C4-2B (cell line): ENCODE measurements at regions not wholly inside any gene's neighbourhood (a gene's known extent, or its start where the extent isn't known, plus 50 kb on each side); places are given as distances from the start of the nearest gene placed in this dataset.
"Not testable (repeated sequence)": the region's sequence is repeated elsewhere in the genome, so short reads cannot be mapped to it uniquely, and the experiment has no call there.

Experiments used
- H3K27ac ChIP-seq: fragments of 450-650 bp; 2 replicates; pipeline ENCODE4 v1.5.1; 2017
- CTCF ChIP-seq: fragments of 450-650 bp; conservative IDR thresholded peaks from 2 replicates; pipeline ENCODE4 v1.5.1; 2017; ENCODE audit warnings: mild to moderate bottlenecking
- ZFX ChIP-seq: fragments of 450-650 bp; IDR thresholded peaks from 2 replicates; pipeline ENCODE4 v1.6.1; 2017

GRCh38 chr2:2581331-2582159 is 250.5 kb upstream of the MYT1L start:
- no peak for TF ChIP-seq ZFX
- TF ChIP-seq CTCF, result no peak
- no peak overlapping the region for H3K27ac ChIP-seq

DNA sequence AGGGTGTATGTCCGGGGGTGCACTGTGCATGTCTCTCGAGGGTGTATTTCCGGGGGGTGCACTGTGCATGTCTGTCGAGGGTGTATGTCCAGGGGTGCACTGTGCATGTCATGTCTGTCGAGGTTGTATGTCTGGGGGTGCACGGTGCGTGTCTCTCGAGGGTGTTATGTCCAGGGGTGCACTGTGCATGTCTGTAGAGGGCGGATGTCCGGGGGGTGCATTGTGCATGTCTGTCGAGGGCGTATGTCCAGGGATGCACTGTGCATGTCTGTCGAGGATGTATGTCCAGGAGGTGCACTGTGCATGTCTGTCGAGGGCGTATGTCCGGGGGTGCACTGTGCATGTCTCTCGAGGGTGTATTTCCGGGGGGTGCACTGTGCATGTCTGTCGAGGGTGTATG is 249.8 kb upstream of the MYT1L start:
- not testable (repeated sequence) for H3K27ac ChIP-seq

GRCh38 chr2:2580341-2580740 is 249.3 kb upstream of the MYT1L start:
- TF ChIP-seq ZFX (no peak), CTCF (no peak)
- no peak overlapping the region for H3K27ac ChIP-seq

DNA sequence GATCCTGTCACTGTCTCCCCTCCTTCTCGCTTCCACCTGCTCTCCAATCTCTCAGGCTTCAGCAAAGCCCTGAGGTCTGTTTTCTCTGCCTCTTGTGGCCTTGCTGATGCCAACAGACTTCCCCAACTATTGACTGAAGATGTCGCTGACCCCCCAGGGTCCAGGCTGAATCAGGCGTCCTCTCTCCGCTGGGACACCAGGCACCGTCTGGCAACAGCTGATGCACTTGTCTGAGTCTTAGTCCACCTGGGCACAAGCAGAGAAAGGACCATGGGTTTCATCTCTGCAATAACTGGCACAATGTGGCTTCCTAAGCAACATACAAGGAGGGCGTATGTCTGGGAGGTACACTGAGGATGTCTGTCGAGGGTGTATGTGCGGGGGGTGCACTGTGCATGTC is 248.7 kb upstream of the MYT1L start:
- TF ChIP-seq CTCF (no peak), ZFX (no peak)
- no peak overlapping the region for H3K27ac ChIP-seq

DNA sequence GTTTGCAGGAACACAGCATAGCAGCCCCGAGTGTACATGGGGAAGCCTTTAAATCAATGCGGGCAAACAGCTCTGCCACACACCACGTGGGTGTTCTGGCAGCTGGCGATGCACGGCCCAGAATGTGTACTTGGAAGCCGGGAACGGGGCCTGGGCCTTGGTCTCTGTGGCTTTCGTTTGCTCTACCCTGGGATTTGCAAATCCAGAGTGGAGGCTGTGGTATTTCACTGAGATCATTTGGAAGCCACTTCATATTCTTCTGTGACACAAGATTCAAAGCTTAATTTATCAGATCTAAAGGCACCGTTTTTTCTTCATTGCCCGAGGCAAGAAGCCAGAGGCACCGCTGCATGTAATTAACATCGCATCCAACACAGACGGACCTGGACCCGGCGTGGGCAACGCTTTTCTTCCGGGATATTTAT is 246.3 kb upstream of the MYT1L start:
- TF ChIP-seq CTCF (no peak), ZFX (no peak)
- no peak overlapping the region for H3K27ac ChIP-seq

DNA sequence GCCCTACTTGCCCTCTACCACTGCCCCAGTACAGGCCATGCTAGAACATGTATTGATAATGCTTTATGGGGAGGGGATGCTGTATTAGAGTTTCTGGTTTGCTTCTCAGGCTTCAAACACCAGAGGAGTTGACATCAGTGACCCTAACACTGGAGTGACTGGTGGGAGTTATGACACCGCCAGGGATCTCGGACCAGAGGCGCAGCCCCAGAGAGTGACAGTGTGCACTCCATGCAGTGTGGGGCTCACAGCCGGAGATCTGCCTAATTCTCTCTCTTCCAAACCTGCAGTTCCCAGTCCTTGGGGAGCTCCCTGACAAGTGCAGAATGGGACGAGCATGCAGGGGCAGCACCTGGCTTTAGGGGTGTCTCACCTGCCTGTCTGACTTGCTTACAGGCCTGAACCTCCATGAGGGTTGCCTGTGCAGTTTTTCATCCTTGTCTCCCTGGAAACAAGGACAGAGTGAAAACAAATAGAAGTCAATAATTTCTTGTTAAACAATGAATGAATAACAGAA is 244.9 kb upstream of the MYT1L start:
- no peak overlapping the region for H3K27ac ChIP-seq

GRCh38 chr2:2575181-2575577 is 244.1 kb upstream of the MYT1L start:
- TF ChIP-seq ZFX (no peak), CTCF (no peak)
- no peak overlapping the region for H3K27ac ChIP-seq

More for the DNA sequence above, 244.9 kb upstream of the MYT1L start:
- TF ChIP-seq CTCF, result no peak
- no peak for TF ChIP-seq ZFX
